ENCODE measurements at regions not wholly inside any gene's neighbourhood (a gene's known extent, or its start where the extent isn't known, plus 50 kb on each side); places are given as distances from the start of the nearest gene placed in this dataset.

DNA sequence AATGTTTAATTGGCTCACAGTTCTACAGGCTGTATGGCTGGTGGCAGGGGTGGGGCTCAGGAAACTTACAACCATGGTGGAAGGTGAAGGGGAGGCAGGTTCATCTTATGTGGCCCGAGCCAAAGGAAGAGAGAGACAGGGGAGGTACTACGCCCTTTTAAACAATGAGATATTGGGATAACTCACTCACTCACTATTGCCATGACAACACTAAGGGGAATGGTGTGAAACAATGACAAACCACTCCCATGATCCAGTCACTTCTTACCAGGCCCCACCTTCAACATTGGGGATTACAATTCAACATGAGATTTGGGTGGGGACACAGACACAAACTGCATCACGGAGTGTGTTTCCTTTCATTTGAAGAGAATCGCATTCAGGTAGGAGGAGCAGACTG is 220.9 kb downstream of the GADD45G start:
- TF ChIP-seq POLR2A (IDR thresholded peaks at IDR 0.05; ENCODE audit: control extremely low read depth in 1 of 2, low read depth in 2 of 2, low read length in 2 of 2): no peak
- TF ChIP-seq EZH2 (IDR thresholded peaks at IDR 0.05; ENCODE audit: low read depth, low read length, severe bottlenecking): no peak
- TF ChIP-seq, protein P1, sequence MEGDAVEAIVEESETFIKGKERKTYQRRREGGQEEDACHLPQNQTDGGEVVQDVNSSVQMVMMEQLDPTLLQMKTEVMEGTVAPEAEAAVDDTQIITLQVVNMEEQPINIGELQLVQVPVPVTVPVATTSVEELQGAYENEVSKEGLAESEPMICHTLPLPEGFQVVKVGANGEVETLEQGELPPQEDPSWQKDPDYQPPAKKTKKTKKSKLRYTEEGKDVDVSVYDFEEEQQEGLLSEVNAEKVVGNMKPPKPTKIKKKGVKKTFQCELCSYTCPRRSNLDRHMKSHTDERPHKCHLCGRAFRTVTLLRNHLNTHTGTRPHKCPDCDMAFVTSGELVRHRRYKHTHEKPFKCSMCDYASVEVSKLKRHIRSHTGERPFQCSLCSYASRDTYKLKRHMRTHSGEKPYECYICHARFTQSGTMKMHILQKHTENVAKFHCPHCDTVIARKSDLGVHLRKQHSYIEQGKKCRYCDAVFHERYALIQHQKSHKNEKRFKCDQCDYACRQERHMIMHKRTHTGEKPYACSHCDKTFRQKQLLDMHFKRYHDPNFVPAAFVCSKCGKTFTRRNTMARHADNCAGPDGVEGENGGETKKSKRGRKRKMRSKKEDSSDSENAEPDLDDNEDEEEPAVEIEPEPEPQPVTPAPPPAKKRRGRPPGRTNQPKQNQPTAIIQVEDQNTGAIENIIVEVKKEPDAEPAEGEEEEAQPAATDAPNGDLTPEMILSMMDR (IDR thresholded peaks at IDR 0.05; ENCODE audit: control extremely low read depth in 1 of 3, insufficient read depth in 1 of 3, low read depth in 1 of 3, low read length in 3 of 3): no peak
- TF ChIP-seq EP300 (IDR thresholded peaks at IDR 0.05; ENCODE audit: borderline replicate concordance in 1 of 2, low read depth in 2 of 2, low read length in 2 of 2): no peak
- TF ChIP-seq POLR2AphosphoS5 (IDR thresholded peaks at IDR 0.05; ENCODE audit: low read depth, low read length): no peak

Data from H1 (cell line).